CD4-positive, alpha-beta T cell treated with Interleukin-17A for 4 hours (primary cell): ENCODE measurements at regions not wholly inside any gene's neighbourhood (a gene's known extent, or its start where the extent isn't known, plus 50 kb on each side); places are given as distances from the start of the nearest gene placed in this dataset.

Experiments
- DNase-seq: peaks from one replicate; pipeline ENCODE4 v3.0.0-alpha.2; 2020; ENCODE audit warnings: mixed read lengths

GRCh38 chr2:193581807-193582206 lies 1387.1 kb upstream of the TMEFF2 start:
- DNase-seq = no peak

DNA sequence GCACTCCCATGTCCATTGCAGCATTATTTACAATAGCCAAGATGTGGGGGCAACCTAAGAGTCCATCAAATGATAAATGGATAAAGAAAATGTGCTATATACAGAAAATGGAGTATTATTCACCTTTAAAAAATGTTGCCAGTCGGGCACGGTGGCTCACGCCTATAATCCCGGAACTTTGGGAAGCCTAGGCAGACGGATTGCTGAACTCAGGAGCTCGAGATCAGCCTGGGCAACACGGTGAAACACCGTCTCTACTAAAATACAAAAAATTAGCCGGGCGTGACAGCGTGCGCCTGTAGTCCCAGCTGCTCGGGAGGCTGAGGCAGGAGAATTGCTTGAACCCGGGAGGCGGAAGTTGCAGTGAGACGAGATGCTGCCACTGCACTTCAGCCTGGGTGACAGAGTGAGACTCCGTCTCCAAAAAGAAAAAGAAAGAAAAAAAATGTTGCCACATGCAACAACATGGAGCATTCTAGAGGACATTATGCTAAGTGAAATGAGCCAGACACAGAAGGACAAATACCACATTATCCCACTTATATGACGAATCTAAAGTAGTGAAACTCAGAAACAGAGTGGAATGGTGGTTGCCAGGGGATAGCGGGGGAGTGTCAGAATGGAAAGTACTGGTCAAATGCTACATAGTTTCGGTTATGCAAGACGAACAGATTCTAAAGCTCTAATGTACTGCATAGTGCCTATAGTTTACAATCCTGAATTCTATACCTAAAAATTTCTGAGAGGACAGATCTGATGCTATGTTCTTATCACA lies 1385.6 kb upstream of the TMEFF2 start:
- DNase-seq = no peak

DNA sequence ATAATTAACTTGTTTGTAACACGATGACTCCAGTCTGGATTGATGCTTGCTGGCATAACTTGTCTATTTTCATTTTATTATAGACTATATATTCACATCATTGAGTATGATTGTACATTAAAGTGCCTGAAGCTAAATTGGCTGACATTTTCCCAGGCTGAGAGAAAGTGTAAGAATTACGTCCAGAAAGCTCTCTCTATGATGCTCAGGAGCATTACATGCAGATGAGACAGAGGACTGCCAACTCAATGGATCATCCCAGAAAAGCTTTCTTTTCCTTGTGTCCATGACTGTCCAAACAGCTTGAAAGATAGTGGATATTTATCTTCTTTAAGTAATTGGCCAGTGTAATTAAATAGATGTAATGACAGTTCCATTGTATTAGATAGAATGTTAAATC lies 1372.2 kb upstream of the TMEFF2 start:
- no peak for DNase-seq

DNA sequence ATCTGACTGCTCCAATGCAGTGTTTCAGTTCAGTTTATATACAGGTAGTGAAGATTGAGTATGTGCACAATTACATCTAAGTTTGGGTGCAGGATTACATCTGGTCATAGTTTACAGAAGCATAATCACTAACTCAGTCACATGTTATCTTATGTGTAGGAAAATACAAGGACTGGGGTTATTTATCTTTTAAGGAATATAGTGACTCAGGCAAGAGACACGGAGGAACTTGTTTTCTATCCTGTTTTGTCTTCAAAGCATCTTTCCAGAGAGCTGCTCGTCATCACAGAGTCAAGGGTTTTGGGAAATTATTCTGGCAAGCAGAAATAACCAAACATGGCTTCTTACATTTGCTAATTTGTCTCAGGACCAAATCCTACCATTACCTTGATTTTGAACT lies 1371.5 kb upstream of the TMEFF2 start:
- no peak for DNase-seq

GRCh38 chr2:193562031-193562430 lies 1367.3 kb upstream of the TMEFF2 start:
- DNase-seq = no peak

DNA sequence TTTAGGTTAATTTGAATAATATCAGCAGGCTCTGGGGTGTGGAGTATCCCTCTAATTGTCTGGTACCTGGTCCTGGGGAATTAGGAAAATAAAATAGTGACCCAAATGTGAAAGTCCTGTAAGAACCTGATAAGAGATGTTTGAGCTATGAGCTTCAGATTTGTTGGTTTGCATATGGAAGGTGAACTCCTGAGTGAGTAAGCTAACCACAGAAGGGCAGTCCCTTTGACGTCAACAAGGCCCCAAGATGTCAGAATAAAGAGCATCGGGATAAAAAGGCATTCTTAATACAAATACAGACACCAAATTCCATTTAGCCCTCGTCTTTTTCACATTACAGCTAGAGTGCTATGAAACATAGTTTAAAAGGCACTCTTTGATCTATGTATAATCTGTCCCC lies 1366.3 kb upstream of the TMEFF2 start:
- DNase-seq = no peak

DNA sequence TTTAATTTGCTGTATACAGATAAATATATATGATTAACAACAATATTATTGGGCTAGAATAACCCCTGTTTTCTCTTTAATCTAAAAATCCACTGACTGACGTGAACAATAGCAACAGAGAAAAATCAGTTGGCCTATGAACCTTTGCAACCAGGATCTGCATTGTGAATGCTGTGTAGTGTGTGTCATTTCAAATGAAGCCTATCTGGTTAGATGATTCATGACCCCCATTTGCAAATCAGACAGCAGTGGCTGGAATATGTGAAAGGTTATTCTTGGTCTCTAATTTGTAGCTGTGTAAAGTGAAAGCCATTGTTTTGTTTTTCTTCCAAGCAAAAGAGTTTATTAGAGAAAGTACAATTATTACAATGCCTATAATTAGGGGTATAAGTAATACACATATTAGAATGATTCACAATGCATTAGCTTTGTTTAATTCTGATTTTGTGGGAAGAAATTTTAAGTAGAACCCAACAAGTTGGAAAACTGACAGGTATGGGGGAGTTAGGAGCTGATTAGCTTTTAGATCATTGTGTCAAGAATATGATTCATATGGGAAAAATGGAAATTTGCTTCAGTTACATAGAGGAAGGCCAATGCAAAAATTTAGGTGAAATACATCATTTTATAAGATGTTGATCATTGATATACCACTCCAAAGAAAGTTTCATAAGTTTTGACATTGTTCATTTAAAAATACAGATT lies 1362.2 kb upstream of the TMEFF2 start:
- DNase-seq = no peak

GRCh38 chr2:193549661-193550060 lies 1354.9 kb upstream of the TMEFF2 start:
- DNase-seq = no peak

- no peak for DNase-seq
These were observed 1348.0 kb upstream of the TMEFF2 start for GRCh38 chr2:193542762-193543161.

DNA sequence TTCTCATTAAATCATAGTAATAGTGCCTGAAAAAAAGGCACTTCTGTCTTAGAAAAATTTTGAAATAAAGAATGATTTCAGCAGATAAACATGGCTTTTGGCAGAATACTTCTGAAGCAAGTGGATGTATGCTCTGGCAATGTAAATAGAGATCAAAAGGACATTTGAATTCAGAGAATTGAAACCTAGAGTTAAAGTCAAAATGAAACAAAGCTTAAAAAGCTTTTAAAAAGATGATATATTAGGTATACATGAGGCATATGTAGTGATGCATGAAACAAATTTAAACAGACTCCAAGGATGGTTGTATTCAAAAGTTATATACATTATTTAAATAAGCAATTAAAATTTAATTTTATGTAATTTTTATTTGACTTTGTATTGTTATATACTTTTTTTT lies 1344.5 kb upstream of the TMEFF2 start:
- no peak for DNase-seq

- DNase-seq = no peak
These were observed 1343.3 kb upstream of the TMEFF2 start for GRCh38 chr2:193538061-193538460.

GRCh38 chr2:193537531-193537930 lies 1342.8 kb upstream of the TMEFF2 start:
- DNase-seq = no peak

GRCh38 chr2:193528458-193528857 lies 1333.7 kb upstream of the TMEFF2 start:
- no peak for DNase-seq

DNA sequence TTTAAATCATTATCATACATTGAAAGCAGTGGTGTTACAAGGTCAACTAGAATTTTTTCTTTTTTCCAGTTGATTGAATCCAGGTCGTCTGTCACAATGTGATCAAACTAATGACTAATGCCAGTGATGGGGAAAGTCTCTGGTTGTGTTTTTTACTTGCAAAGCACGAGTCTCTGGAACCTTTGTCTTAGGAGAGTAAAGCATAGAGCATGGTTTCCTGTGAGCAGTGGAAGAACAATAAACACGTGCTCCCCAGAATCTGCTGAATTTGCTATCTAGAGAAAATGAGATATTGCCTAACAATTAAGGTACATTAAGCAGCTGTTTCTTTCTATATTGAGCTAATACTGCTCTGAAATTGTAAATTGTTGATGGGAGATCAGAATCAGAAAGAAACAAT lies 1332.4 kb upstream of the TMEFF2 start:
- DNase-seq = no peak

DNA sequence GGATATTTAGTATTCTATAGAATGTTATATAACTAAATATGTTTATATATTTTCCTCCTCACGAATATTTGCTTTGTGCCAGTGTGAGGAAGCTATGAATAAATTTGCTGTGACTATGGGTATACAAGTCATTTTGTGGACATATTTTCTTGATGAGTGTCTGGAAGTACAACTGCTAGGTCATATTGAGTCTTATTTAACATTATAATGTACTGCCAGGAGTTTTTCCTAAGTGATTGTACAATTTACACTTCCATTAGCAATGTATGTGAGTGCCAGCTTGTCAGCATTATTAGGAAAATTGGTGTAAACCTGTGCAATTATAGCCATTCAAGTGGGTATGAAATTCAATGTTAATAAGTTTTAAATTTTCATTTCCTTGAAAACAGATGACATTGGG lies 1328.9 kb upstream of the TMEFF2 start:
- DNase-seq = no peak

GRCh38 chr2:193521523-193521922 lies 1326.8 kb upstream of the TMEFF2 start:
- DNase-seq = no peak

GRCh38 chr2:193520709-193521458 lies 1326.2 kb upstream of the TMEFF2 start:
- DNase-seq = no peak

DNA sequence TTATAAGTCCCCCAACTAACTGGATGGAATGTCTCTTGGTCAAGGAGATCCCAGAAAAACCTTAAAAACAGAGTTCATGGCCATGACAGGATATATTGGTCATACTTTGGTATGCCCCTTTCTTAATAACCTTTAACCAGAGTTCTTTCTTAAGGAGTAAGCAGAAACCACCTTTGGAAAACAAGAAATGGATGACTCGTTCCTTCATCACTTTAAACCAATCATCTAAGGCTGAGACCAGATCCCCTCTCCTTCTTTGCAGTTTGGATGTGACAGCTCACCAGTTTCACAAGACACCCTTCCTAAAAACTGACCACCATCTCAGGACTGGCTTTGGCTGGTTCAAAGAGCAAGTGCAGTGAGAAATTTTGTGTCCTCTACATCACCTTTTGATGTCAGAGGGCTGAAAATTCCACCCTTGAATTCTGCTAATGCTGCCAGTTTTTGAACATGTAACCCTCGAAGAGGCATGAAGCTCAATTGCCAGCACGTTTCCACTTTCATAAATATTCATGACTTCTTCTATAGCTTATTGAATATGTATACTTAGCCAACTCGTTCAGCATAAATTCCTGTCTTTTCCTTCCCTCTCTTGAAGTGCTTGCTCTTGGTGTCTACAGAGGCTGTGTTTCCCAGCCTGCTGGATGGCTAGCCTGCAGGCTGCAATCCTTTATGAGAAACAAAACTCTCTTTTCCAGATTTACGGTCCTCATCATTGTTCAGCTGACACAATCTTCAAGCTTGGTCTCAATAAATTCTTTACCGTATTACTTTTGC lies 1323.5 kb upstream of the TMEFF2 start:
- DNase-seq = no peak

DNA sequence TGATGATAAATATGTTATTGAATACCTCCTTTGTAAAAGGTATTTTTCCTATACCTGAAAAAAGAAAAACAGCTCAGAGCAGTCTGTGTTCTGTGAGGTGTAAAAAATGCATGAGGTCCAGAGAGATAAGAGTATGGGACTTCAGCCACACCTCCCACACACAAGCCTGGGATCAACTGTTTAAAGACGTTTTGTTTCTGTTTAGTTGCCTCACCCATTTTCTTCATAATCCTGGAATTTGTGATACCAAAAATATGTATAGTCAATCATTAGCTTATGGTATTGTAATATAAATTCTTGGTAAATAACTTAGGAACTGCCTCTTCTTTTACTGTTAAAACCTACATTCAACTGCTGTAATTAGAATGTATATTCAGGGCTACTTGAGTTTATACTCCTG lies 1322.9 kb upstream of the TMEFF2 start:
- no peak for DNase-seq

DNA sequence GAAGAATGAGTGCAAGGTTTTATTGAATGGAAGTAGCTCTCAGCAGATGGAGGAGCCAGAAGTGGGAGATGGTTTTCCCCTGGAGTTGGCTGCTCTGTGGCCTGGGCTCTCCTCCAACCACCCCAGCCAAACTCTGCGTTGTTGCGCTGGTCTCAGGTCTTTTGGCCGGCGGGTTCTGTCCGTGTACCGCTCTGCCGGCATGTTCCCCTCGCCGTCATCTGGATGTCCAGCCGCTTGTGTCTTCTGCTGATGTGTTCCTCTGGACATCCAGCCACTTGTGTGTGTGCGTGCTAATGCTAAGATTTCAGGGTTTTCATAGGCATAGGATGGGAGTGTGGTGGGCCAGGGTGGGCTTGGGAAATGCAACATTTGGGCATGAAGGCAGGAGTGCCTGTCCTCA lies 1311.3 kb upstream of the TMEFF2 start:
- DNase-seq = no peak

GRCh38 chr2:193505620-193506019 lies 1310.9 kb upstream of the TMEFF2 start:
- DNase-seq = no peak

GRCh38 chr2:193502363-193503035 lies 1307.8 kb upstream of the TMEFF2 start:
- DNase-seq = no peak

DNA sequence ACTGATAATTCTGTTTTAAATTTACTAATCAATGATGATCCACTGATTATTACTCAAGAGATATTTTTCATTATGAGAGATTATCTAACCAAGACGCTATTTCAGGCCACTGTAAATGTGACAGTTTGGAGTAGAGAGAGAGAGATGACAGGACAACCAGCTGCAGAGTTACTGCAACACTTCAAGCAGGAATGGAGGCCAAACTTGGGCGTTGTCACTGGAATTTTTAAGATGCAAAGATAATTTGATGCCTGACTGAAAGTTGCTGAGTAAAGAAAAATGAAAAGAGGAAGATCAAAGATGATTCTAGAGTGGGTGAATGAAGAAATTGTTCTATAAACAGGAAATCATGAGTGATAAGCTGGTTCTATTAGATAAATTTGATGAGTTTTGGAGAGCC lies 1302.1 kb upstream of the TMEFF2 start:
- DNase-seq = no peak
